Pulmonary artery endothelial cell (primary cell): ENCODE measurements at regions not wholly inside any gene's neighbourhood (a gene's known extent, or its start where the extent isn't known, plus 50 kb on each side); places are given as distances from the start of the nearest gene placed in this dataset.

Experiments
- DNase-seq: peaks from one replicate; pipeline ENCODE4 v3.0.0-alpha.2; 2011; ENCODE audit warnings: low read depth, low spot score

DNA sequence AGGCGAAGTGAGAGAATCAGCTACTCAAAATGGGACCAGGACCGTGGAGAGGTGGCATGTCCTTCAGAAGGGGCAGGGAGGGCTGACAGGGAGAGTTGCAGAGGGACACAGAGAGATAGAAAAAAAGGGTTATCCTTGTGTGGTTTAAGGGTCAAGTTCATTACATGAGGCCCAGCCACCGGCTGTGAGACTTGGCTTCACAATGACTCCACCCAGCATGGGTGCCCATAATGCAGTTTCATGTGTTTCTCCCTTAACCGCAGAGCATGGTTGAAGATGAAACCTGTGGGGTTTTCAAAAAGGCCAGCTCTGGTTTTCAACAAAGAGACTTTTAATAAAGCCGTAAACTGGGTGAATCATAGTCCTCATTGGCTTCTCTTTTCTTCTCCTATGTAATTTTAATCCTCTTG, 164.6 kb downstream of the KLF5 start:
- DNase-seq, result no peak

DNA sequence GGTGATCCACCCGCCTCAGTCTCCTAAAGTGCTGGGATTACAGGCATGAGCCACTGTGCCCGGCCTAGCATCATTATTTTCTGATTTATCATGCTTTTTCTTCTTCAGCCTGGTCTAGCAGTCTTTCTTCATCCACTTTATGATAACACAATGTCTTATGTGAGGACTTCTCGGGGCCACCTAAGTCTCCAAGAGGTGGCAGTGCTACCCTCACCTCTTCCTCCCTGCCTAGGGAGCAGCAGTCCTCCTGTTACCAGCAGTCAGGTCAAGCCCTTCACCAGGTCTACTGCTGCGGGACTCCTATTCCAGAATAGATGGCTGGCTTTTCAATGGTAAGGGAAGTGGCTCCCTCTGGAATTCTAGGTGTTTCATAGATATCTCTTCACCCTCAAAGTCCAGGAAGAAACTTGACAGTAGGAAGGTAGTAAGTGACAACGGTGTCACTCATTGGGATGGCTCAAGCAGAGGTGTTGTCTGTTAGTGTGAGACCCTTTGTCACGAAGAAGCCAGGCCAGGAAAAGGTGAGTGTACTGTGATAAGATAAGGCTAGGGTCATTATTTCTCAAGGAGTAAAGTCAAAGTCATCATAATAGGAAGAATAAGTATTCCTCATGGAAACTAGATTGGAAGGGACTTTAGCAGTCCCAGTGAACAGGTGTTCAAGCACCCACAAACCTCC, 164.0 kb downstream of the KLF5 start:
- DNase-seq, result no peak

DNA sequence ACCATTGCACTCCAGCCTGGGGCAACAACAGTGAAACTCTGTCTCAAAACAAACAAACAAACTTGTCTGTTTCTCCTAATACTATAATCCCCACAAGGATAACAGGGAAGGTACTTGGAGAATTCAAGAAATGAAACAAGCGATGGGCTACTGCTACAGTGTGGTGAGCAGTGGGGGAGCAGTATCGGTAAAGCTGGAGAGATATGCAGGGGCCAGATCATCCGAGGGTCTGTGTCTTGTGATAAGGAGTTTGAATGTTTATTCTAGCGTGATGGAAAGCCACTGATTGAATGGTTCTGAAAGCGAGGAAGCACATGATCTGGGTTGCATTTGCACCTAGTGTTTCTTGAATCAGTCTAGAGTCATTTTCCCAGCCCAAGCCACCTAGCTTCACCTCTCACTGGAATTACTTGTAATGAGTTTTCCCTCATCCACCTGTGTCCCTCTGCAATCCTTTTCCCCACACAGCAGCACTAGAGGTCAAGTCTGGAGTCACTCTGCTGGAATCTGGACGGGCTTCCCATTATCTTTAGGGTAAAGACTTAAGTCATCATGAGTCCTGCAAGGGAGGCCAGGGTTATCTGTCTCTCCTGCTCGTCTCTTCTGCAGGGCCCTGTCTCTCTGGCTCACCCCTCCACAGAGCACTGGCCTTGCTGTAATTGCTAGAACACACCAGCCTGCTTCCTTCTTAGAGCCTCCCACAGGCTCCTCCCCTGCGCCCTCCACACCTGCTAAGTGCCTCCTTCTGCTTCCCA, 162.3 kb downstream of the KLF5 start:
- no peak for DNase-seq

DNA sequence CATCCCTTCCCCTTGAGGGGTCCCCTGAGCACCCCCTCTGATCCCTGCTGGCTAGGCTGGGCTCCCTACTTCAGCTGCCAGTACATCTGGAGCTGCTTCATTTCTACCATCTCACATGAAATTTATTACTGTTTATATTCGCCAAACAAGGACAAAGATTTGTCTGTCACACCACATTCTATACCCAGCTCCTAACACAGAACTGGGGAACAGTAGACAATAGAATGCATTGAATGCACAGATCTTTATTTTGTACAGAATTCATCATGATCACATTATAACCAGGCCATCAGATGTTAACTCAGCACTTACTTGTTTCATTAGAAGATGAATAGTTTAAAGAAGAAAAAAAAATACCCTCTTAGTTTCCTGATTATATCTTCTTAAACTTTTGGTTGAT, 159.4 kb downstream of the KLF5 start:
- no peak for DNase-seq

DNA sequence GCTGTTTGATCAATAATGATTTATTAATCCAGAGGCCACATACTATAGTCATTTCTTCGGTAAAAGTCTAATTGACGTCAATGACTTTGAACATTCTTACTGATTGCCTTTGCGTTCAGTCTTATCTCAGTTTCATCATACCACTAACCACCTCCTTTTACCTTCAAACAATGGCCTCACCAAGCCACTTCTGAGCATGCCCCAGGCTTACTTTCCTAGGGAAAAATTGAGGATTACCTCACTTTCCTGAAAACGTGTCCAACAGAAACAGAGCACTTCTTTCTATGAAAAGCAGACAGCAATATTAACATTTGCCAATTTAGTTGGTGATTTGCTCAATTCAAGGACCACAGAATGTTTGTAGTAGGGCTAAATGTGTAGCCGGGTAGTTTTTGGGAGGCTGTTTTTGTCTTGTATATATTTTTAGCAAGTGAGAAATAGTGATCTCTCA, 157.6 kb downstream of the KLF5 start:
- DNase-seq, result no peak

DNA sequence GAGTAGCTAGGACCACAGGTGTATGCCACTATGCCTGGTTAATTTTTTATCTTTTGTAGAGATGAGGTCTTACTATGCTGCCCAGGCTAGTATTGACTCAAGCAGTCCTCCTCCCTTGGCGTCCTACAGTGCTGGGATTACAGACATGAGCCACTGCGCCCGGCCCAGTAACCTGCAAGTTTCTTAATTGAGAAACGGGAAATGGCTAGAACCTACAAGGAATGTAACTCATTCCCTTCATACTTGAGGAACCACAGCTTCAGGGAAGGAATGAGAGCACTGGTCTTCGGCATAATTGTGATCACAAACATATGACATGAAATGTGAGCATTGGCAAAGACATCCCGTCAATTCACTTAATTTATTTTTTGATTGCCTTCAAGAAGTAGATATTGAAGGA, 157.0 kb downstream of the KLF5 start:
- no peak for DNase-seq

DNA sequence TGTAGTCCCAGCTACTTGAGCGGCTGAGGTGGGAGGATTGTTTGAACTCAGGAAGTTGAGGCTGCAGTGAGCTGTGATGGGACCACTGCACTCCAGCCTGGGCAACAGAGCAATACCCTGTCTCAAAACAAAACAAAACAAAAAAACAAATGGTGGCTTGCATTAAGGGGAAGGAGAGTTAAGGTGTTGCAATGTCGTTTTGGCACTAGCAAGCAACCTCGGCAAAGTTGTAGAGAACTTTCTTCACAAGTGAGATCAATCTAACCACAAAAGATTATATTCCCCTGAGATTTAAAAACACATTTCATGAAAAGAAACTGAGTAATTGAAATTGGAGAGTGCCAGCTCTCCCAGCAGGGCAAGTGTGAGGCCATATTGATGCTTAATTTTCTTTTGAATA, 153.7 kb downstream of the KLF5 start:
- DNase-seq, result no peak

DNA sequence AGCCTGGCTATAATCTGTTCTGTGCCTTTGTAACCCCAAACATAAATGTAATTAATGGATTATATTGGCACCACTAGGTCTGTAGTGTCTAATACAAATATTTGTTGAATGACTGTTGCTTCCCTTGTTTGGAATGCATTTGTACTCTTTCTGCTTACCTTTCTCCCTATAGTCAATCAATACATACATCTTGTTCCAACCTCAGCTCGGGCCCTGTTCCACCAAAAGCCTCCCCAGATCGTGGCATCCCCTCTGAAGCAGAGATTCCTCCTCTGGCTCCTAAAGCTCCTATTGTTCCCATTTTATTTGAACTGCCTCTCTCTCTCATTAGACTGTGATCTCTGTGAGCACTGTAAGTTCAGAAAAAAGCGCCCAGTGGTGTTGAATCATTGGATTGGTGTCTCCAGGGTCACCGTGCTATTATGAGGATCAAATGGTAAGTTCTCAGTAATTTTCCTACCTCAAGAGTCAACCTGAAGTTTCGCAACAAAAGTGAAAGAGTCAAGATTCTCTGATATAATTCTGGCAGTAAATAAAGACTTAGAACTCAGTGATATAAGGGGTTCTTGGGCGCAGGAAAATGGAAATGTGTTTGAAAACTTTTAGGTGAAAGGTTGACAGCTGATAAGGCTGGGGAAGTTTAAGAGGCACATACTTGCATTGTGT, 151.5 kb downstream of the KLF5 start:
- no peak for DNase-seq

DNA sequence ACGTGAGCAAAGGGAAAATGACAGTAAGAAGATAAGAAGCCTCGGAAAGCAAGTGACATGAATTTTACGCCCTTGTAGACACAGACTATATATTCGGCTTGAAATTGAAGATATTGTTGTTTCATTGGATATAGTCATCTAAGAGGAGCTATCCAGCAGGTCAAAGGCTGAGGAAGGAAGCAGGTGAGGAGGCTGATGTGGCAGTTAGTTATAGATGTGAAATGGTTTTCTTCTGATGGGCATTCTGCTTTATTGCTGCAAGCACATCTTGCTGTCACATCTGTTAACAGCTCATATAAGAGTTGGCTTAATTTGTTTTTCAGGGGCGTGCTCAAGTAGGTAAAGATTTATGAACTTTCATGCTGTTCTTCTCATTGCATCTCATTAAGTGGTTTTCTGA, 146.1 kb downstream of the KLF5 start:
- DNase-seq, result no peak

DNA sequence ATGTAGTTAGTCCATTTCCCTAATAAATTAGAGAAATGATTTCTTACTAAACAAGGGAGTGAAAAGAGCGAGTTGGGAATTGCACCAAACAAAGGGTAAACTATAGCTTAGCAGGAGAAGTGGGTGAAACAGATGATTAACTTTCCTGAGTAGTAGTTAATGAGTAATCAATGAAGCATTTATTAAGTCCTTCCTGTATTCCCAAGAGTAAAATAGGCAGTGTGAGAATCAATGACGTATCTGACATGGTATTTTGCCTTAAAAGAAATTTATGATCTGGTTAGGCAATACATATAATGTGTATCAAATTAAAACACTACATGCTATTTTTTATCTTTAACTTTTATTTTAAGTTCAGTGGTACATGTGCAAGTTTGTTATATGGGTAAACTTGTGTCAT, 142.8 kb downstream of the KLF5 start:
- DNase-seq, result no peak

DNA sequence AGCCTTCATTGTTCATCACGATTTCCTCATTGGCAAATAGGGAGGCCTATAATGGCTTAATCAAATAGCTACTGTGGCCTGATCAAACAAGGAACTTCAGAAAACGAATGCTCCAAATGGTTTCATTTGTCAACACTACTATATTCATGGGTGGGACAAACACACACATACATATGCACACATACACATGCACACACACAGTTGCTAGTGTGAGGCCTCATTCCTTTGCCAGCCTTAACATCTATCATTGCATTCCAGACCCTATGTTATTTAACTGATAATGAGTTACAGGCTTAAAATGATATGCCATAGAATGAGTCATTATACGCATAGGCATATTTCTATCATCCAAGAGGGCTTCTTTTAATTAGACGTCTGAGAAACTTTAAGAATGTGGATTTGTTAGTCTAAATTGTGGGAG, 140.2 kb downstream of the KLF5 start:
- DNase-seq, result no peak

DNA sequence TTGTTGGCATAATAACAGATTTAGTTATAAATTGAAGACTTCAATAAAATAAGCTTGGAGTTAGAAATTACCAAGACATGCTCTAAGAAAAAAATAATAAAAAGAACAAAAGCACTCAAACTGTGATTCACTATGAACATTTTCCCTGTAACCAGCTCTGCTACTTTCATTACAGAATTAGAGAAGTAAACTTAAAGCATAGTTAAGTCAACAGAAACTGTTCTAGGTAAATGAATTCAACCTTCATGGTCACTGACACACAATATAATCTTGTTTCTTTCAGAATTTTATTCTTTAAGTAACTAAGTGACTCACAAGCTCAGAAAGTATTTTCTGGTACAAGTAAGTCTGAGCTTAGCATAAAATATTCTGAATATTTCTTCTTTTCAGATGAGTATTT, 136.3 kb downstream of the KLF5 start:
- no peak for DNase-seq

DNA sequence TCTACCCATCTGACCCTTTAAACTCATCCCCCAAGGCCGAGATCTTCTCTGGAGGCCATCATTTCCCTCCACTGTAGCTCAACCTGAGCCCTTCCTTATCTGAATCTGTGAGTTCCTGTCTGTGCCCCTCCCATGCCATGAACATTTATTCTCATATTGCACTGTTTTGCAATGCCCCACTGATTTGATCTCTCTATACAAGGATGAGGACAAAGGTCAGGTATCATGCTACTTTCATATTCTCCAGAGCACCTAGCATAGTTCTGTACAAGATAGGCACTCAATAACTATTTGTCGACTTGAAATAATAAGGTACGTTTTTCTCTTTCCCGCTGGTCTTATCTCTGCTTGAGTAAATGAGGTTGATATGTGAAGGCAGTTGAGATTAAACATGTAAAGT, 135.5 kb downstream of the KLF5 start:
- no peak for DNase-seq

DNA sequence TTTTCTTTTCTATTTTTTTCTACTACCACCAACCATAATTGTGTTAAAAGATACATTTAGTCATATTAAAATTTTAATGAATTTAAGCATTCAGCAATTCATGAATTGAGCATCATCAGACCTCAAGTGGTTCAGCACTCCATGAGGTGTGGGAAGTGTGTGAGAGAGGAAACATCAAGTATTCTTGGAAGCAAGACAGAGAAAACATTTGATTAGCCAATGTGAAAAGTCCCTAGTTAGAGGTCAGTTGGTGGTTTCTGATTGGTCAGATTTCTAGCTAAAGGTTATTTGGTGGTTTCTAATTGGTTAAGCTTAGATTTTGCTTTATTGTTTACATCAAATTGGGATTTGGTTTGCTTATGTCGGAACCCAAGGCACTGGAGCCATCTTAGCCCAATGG, 134.7 kb downstream of the KLF5 start:
- no peak for DNase-seq

DNA sequence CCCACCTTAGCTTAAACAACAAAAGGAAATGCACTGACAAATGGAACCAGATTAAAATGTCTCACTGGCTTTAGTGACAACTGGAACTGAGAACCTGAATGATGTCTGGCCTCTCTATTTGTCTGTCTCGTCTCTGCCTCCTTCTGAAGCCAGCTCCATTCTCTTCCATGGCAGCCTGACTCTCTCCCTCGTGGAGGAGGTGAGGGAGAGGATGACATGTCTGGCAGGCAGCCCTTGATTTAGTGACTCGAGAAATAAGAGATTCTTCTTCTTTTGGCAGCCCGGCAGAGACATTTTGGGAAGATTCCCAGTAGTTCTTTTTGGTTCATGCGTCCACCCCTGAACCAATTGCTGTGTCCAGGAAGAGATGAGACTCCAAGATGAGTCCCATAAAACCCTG, 131.7 kb downstream of the KLF5 start:
- DNase-seq, result no peak

DNA sequence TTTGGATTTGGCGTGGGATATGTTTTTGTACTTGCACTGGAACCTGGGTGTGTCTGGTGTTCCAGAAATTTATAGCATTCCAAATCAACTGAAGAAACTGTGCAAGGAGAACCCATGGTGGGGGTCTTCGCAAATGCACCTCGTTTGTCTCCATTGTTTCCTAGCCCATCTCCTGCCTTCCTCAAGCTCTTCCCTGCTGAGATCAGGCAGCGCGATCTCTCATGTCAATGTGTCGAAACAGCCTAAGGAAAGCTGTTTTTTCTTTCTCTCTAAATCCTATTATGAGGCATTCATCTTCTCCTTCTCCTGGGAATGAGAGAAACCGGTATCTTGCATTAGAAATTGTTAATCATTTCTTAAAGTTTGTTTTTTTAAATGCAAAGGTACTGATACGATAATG, 131.0 kb downstream of the KLF5 start:
- no peak for DNase-seq

DNA sequence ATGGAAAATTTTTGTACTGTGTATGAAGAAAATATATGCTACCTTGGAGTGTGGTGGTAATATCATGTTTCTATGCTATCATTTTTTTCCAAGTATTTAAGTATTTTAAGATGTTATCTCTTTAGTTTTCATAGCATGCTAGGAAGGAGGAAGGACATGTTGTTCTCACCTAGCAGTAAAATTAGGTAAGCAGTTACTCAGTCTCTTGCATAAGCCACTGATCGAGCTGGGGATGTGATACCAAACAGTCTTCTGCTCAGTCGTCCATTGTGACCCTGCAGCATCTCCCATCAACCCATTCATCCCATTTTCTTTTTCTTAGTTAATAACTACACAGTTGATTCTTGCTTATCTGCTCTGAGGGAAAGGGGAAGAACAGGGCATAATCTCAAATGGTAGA, 130.6 kb downstream of the KLF5 start:
- DNase-seq, result no peak

DNA sequence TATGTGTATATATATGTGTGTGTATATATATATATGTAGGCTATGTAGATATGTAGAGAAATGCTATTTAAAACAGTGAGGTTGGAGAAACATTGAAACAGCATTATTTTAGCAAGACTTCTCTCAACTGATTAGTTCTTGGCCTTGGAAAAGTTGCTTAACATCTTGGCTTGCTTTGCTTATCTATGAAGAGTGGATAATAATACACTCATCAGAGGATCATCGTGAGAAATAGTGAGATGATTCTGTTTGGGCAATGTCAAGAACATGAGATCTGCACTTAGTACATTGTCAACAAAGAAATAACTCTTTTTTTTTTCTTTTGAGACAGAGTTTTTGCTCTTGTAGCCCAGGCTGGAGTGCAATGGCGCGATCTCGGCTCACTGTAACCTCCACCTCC, 128.3 kb downstream of the KLF5 start:
- DNase-seq, result no peak

DNA sequence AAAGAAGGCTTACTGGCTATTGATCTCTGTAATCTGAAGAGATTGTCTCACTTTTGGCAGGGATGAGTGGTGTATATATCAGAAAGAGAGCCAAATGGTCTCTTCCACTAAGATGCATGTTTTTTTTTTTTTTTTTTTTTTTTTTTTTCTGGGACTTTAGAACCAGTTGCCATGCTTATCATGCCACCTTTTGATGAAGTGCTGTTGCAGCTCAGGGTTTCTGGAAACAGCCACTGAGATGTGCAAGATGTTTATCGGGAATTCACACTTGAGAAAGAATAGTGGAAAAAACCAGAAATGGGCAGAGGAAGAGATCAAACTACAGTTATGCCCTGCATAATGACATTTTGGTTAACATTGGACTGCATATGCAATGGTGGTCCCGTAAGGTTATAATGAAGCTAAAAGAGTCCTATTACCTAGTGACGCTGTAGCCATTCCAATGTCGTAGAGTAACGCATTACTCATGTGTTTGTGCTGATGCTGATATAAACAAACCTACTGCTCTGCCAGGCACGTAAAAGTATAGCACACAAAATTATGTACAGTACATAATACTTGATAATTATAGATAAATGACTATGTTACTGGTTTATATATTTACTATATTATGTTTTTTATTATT, 121.0 kb downstream of the KLF5 start:
- DNase-seq, result no peak

DNA sequence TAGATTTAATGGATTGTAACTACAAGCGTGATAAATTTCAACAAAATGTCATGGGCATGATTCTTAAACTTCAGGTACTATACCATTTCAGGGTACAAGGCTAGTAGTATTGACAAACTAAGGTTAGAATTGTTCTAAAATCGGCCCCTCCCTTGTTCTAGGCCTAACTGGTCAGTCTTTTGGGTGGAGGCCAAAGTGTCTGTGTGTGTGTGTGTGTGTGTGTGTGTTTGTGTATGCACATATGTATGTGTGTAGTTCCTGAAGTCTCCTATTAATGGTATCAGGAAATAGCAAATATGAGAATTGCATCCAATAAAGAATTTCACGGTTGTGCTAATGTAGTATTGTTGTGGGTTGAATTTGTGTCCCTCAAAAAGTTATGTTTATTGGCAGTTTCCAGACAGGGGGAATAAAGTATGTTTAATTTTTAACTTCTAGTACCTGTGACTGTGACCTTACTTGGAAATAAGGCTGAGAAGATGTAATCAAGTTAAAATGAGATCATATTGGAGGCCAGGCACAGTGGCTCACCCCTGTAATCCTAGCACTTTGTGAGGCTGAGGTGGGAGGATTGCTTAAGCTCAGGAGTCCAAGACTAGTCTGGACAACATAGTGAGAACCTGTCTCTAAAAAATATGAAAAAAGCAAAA, 119.2 kb downstream of the KLF5 start:
- no peak for DNase-seq

DNA sequence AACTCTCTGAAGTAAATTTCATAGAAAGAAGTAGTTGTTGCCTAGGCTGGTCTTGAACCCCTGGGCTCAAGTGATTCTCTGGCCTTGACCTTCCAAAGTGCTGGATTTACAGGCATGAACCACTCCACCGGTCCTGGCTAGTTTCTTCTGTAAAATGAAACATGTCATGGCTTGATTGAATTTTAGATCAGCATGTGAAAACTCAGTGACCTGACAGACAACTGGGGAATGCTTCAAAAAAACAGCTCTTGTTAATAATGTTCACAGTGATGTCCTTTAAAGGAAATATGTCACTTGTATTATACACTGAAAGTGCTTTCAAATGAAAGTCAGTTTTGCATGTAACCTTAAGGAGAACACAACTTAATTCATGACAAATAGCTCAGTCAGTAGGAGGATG, 118.2 kb downstream of the KLF5 start:
- DNase-seq, result no peak

DNA sequence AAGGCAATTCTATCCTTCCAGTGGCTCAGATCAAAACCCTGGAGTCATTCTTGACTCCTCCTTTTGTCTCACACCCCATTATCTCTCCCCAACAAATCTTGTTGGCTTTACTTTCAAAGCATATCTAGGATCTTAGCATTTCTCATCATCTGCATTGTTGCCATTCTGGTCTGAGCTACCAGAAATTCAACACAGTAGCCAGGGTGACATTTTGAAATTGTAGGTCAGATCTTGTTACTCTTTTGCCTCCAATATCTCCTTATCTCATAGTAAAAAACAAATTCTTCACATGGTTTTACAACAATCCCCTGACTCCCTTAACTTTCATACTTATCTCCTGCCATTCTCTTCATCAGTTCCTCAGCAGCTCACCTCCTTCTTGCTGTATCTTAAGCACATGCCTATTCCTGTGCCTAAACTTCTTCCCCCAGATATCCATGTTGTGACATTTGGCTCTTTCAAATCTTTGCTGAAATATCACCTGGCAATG, 115.8 kb downstream of the KLF5 start:
- DNase-seq, result no peak
